KMS-11 (cell line): ENCODE measurements at regions not wholly inside any gene's neighbourhood (a gene's known extent, or its start where the extent isn't known, plus 50 kb on each side); places are given as distances from the start of the nearest gene placed in this dataset.

Experiments used
- H2AFZ ChIP-seq: fragments of 200-600 bp; sonication (generic); 2 replicates; pipeline ENCODE4 v1.6.1; 2016; ENCODE audit warnings: antibody characterized with exemption, mixed run types, low read depth
- H3K27ac ChIP-seq: fragments of 200-600 bp; sonication (generic); 2 replicates; pipeline ENCODE4 v1.6.1; 2016; ENCODE audit warnings: mild to moderate bottlenecking, mixed run types
- H3K27me3 ChIP-seq: fragments of 200-600 bp; sonication (generic); 2 replicates; pipeline ENCODE4 v1.6.1; 2017; ENCODE audit warnings: mild to moderate bottlenecking, low read depth, mixed run types, moderate library complexity; ENCODE audit not compliant: insufficient read depth
- H3K36me3 ChIP-seq: fragments of 200-600 bp; sonication (generic); 2 replicates; pipeline ENCODE4 v1.6.1; 2017; ENCODE audit warnings: mild to moderate bottlenecking, mixed run types; ENCODE audit not compliant: insufficient read depth
- H3K4me1 ChIP-seq: fragments of 200-600 bp; sonication (generic); 2 replicates; pipeline ENCODE4 v1.6.1; 2016; ENCODE audit warnings: mild to moderate bottlenecking, low read depth, mixed run types; ENCODE audit not compliant: poor library complexity, severe bottlenecking
- H3K4me2 ChIP-seq: fragments of 200-600 bp; sonication (generic); 2 replicates; pipeline ENCODE4 v1.7.0; 2016; ENCODE audit warnings: mild to moderate bottlenecking, mixed run types
- H3K4me3 ChIP-seq: fragments of 200-600 bp; sonication (generic); IDR thresholded peaks from 2 replicates; pipeline ENCODE4 v1.6.1; 2017; ENCODE audit warnings: low read depth, low read length, mixed read lengths; ENCODE audit not compliant: insufficient read depth
- H3K79me2 ChIP-seq: fragments of 200-600 bp; sonication (generic); 2 replicates; pipeline ENCODE4 v1.6.1; 2016; ENCODE audit warnings: low read depth, mixed run types; ENCODE audit not compliant: insufficient read depth
- H3K9ac ChIP-seq: fragments of 200-600 bp; sonication (generic); 2 replicates; pipeline ENCODE4 v1.6.1; 2016; ENCODE audit warnings: mild to moderate bottlenecking, mixed run types
- H4K20me1 ChIP-seq: fragments of 200-600 bp; sonication (generic); 2 replicates; pipeline ENCODE4 v1.6.1; 2016; ENCODE audit warnings: mild to moderate bottlenecking, mixed run types; ENCODE audit not compliant: insufficient read depth
- TF ChIP-seq, protein P1 (sequence below): fragments of 200-600 bp; sonication (generic); conservative IDR thresholded peaks from 2 replicates; pipeline ENCODE4 v1.6.1; 2017; ENCODE audit warnings: low read depth, mild to moderate bottlenecking, antibody characterized with exemption, low read length, moderate library complexity, mixed read lengths

- Histone ChIP-seq H3K4me3 (no peak overlapping the region), H3K79me2 (no peaks in the 10 kb centered on the region), H3K4me1 (peaks cover 52% of the 10 kb centered on the region), H3K27me3 (no peaks in the 10 kb centered on the region), H3K27ac (no peak overlapping the region), H3K9ac (no peak overlapping the region), H3K4me2 (0 out of 2 replicates have a peak overlapping the region, but pooled peaks have one; percentile 25), H2AFZ (no peak overlapping the region), H4K20me1 (no peaks in the 10 kb centered on the region), H3K36me3 (no peaks in the 10 kb centered on the region)
- TF ChIP-seq, protein P1, sequence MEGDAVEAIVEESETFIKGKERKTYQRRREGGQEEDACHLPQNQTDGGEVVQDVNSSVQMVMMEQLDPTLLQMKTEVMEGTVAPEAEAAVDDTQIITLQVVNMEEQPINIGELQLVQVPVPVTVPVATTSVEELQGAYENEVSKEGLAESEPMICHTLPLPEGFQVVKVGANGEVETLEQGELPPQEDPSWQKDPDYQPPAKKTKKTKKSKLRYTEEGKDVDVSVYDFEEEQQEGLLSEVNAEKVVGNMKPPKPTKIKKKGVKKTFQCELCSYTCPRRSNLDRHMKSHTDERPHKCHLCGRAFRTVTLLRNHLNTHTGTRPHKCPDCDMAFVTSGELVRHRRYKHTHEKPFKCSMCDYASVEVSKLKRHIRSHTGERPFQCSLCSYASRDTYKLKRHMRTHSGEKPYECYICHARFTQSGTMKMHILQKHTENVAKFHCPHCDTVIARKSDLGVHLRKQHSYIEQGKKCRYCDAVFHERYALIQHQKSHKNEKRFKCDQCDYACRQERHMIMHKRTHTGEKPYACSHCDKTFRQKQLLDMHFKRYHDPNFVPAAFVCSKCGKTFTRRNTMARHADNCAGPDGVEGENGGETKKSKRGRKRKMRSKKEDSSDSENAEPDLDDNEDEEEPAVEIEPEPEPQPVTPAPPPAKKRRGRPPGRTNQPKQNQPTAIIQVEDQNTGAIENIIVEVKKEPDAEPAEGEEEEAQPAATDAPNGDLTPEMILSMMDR, result no peak
These were observed 1445.4 kb downstream of the AACS start for GRCh38 chr12:126510630-126511029.

DNA sequence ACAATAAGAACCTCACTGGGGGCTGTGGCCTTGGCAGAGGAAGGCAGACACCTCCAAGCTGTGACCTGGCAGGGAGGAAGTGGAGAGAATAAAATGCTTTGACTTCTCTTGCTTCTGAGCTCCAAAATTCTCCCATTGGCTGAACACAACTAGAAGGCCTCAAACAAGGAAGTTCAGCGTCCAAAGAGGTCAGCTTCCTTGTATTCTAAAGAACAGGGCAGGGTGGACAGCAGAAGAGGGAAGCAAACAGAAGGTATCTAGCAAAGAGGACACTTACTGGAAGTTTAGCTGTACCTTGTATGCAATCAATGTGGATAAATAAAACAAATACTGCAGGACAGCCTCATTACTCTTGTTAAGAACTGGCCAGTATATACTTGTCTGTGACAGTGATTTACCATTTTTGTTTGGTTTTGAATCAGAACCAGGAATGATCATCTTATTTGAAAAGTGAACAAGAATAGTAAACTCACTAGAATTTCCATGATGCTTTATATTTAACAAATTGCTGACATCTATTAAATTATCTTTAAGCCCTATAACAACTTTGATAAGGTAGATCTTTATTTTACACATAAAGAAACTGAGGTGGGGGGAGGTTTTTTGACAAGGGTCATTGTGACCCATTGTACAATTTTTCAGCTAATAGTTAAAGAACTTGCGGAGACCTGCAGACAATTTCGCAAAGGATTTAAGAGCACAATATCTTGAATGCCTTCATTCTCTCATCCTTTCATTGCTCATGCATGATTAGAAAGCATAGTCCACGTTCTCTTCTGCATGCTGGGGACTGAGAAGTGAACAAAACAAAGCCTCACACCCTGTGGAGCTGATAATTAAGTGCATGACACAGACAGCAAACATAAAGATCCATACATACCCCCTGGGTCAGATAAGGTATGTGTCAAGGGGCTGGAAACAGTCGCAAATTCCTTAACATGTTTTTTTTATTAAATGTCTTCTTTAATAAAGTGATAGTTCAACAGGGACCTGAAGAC is 1448.0 kb downstream of the AACS start:
- H3K9ac ChIP-seq, result no peak overlapping the region
- H3K4me1 ChIP-seq, result peaks cover 27% of the 10 kb centered on the region
- no peaks in the 10 kb centered on the region for H3K36me3 ChIP-seq
- no peak overlapping the region for H3K4me2 ChIP-seq
- TF ChIP-seq, protein P1, result no peak
- no peaks in the 10 kb centered on the region for H3K79me2 ChIP-seq
- H4K20me1 ChIP-seq, result no peaks in the 10 kb centered on the region
- no peak overlapping the region for H3K27ac ChIP-seq
- no peak overlapping the region for H2AFZ ChIP-seq
- no peak overlapping the region for H3K4me3 ChIP-seq
- H3K27me3 ChIP-seq, result no peaks in the 10 kb centered on the region

DNA sequence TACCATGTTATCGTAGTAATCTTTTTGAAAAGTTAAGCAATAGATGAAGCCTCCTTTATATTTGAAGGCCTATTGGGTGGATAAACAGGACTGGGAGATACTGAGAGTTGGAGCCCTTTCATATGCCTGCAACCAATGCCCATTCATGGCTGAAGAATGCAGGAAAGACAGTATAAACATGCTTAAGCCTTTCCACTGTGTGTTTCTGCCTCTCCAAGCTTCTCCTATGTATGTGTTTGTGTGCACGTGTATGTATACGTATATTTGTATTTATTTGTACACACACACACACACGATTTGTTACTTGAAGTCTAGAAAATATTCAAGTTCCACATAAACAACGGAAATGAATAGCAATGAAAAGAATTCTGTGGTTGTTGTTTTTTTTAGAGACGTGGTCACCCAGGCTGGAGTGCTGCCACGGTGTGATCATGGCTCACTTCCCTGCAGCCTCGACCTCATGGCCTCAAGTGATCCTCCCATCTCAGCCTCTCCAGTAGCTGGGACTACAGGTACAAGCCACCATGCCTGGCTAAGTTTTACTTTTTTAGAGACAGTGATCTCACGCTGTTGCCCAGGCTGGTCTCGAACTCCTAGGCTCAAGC is 1453.5 kb downstream of the AACS start:
- TF ChIP-seq, protein P1, result no peak
- H3K9ac ChIP-seq, result no peak overlapping the region
- no peak overlapping the region for H3K4me2 ChIP-seq
- H3K27ac ChIP-seq, result no peak overlapping the region
- H3K4me1 ChIP-seq, result no peaks in the 10 kb centered on the region
- no peaks in the 10 kb centered on the region for H3K27me3 ChIP-seq
- H2AFZ ChIP-seq, result no peak overlapping the region
- no peaks in the 10 kb centered on the region for H4K20me1 ChIP-seq
- H3K4me3 ChIP-seq, result no peak overlapping the region
- no peaks in the 10 kb centered on the region for H3K79me2 ChIP-seq
- no peaks in the 10 kb centered on the region for H3K36me3 ChIP-seq

GRCh38 chr12:126519833-126520232 is 1454.6 kb downstream of the AACS start:
- no peak overlapping the region for H2AFZ ChIP-seq

More at GRCh38 chr12:126519833-126520232, 1454.6 kb downstream of the AACS start:
- H4K20me1 ChIP-seq, result no peaks in the 10 kb centered on the region
- H3K4me3 ChIP-seq, result no peak overlapping the region
- H3K79me2 ChIP-seq, result no peaks in the 10 kb centered on the region
- TF ChIP-seq, protein P1, result no peak
- H3K27me3 ChIP-seq, result no peaks in the 10 kb centered on the region
- no peak overlapping the region for H3K9ac ChIP-seq
- no peaks in the 10 kb centered on the region for H3K36me3 ChIP-seq
- no peaks in the 10 kb centered on the region for H3K4me1 ChIP-seq
- no peak overlapping the region for H3K4me2 ChIP-seq
- H3K27ac ChIP-seq, result no peak overlapping the region
